ENCODE measurements at regions not wholly inside any gene's neighbourhood (a gene's known extent, or its start where the extent isn't known, plus 50 kb on each side); places are given as distances from the start of the nearest gene placed in this dataset.

DNA sequence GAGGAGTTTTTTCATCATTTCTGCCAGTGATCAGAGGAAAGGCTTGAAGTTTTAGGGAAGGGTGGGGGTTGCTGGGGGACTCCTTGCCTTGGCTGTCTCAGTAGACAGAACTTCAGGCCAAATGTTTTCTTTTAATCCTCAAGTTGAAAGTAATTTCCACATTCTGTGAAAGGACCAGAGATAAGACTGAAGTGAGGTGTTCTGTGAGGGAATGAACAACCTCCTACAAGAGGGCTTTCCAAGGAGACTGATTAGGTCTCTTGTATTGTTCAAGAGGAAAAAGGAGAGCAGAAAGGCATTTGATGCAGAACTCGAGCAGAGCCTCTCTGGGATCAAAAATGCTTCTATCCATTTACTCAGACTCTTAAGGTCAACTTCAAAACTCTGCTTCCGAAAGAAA, 282.1 kb upstream of the ATP10B start:
- no peaks in the 10 kb centered on the region for H3K4me1 ChIP-seq (ENCODE audit: control insufficient read depth in 1 of 2, insufficient read depth in 2 of 2, low read length in 2 of 2)
- DNase-seq (ENCODE audit: low read depth, low spot score) (no peak), ATAC-seq (no peak)
- CTCF ChIA-PET = no interaction called here
- no peaks in the 10 kb centered on the region for H4K20me1 ChIP-seq (ENCODE audit: insufficient read depth)
- RAD21 ChIA-PET (ENCODE audit: low non-redundant PET in 1 of 2, low total read pairs in 2 of 2, uncharacterized antibody in 2 of 2, unreplicated experiment in 2 of 2) = no interaction called here
- H3K27me3 ChIP-seq (ENCODE audit: insufficient read depth, low read length) = no peaks in the 10 kb centered on the region
- H3K9ac ChIP-seq (ENCODE audit: low read length) = no peak overlapping the region
- POLR2A ChIA-PET = no interaction called here
- H3K27ac ChIP-seq (ENCODE audit: low read depth, low read length) = no peak overlapping the region
- H3K4me3 ChIP-seq (replicated peaks in 1 of 2; ENCODE audit: low read depth in 1 of 2, low read length in 2 of 2) = no peak overlapping the region
- BruUV-seq (replicated peaks) = no TSS peak
- peaks cover 3 to 9% of the 10 kb centered on the region in 2 experiments; a peak in 1 of 4 replicates for H3K9me3 ChIP-seq (ENCODE audit: control insufficient read depth in 1 of 2, insufficient read depth in 1 of 2, low read depth in 1 of 2, low read length in 2 of 2)
- no peak overlapping the region for H3K4me2 ChIP-seq (ENCODE audit: low read length)
- no peaks in the 10 kb centered on the region for H3K36me3 ChIP-seq (ENCODE audit: control insufficient read depth in 1 of 2, insufficient read depth in 2 of 2, low read length in 2 of 2)
- TF ChIP-seq, protein P1, sequence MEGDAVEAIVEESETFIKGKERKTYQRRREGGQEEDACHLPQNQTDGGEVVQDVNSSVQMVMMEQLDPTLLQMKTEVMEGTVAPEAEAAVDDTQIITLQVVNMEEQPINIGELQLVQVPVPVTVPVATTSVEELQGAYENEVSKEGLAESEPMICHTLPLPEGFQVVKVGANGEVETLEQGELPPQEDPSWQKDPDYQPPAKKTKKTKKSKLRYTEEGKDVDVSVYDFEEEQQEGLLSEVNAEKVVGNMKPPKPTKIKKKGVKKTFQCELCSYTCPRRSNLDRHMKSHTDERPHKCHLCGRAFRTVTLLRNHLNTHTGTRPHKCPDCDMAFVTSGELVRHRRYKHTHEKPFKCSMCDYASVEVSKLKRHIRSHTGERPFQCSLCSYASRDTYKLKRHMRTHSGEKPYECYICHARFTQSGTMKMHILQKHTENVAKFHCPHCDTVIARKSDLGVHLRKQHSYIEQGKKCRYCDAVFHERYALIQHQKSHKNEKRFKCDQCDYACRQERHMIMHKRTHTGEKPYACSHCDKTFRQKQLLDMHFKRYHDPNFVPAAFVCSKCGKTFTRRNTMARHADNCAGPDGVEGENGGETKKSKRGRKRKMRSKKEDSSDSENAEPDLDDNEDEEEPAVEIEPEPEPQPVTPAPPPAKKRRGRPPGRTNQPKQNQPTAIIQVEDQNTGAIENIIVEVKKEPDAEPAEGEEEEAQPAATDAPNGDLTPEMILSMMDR (IDR thresholded peaks at IDR 0.05 in 2 of 3, conservative IDR thresholded peaks at IDR 0.05 in 1 of 3; ENCODE audit: borderline replicate concordance in 1 of 3, insufficient read depth in 1 of 3, low read depth in 2 of 3, low read length in 2 of 3) = no peak
- TF ChIP-seq TCF7L2 (IDR thresholded peaks at IDR 0.05; ENCODE audit: borderline replicate concordance, extremely low read depth, insufficient read depth, insufficient read length) (no peak), SP1 (IDR thresholded peaks at IDR 0.05; ENCODE audit: low read depth) (no peak), SRF (IDR thresholded peaks at IDR 0.05; ENCODE audit: low read depth) (no peak), FOSL1 (IDR thresholded peaks at IDR 0.05; ENCODE audit: low read depth) (no peak), POLR2AphosphoS5 (IDR thresholded peaks at IDR 0.05; ENCODE audit: low read depth, low read length) (no peak), EZH2 (IDR thresholded peaks at IDR 0.05) (no peak), JUND (IDR thresholded peaks at IDR 0.05) (no peak), ZFX (IDR thresholded peaks at IDR 0.05) (no peak), ZNF274 (IDR thresholded peaks at IDR 0.05; ENCODE audit: low read depth, low read length) (no peak), YY1 (IDR thresholded peaks at IDR 0.05; ENCODE audit: extremely low read depth, insufficient replicate concordance, low read depth, low read length) (no peak), CEBPB (IDR thresholded peaks at IDR 0.05; ENCODE audit: low read depth) (no peak), CBX3 (IDR thresholded peaks at IDR 0.05; ENCODE audit: low read depth) (no peak), EGR1 (IDR thresholded peaks at IDR 0.05; ENCODE audit: low read depth) (no peak)
- TF ChIP-seq, protein P2, sequence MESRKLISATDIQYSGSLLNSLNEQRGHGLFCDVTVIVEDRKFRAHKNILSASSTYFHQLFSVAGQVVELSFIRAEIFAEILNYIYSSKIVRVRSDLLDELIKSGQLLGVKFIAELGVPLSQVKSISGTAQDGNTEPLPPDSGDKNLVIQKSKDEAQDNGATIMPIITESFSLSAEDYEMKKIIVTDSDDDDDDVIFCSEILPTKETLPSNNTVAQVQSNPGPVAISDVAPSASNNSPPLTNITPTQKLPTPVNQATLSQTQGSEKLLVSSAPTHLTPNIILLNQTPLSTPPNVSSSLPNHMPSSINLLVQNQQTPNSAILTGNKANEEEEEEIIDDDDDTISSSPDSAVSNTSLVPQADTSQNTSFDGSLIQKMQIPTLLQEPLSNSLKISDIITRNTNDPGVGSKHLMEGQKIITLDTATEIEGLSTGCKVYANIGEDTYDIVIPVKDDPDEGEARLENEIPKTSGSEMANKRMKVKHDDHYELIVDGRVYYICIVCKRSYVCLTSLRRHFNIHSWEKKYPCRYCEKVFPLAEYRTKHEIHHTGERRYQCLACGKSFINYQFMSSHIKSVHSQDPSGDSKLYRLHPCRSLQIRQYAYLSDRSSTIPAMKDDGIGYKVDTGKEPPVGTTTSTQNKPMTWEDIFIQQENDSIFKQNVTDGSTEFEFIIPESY (IDR thresholded peaks at IDR 0.05; ENCODE audit: extremely low read depth, insufficient replicate concordance, low read length) = no peak
- TF ChIP-seq, protein P3, sequence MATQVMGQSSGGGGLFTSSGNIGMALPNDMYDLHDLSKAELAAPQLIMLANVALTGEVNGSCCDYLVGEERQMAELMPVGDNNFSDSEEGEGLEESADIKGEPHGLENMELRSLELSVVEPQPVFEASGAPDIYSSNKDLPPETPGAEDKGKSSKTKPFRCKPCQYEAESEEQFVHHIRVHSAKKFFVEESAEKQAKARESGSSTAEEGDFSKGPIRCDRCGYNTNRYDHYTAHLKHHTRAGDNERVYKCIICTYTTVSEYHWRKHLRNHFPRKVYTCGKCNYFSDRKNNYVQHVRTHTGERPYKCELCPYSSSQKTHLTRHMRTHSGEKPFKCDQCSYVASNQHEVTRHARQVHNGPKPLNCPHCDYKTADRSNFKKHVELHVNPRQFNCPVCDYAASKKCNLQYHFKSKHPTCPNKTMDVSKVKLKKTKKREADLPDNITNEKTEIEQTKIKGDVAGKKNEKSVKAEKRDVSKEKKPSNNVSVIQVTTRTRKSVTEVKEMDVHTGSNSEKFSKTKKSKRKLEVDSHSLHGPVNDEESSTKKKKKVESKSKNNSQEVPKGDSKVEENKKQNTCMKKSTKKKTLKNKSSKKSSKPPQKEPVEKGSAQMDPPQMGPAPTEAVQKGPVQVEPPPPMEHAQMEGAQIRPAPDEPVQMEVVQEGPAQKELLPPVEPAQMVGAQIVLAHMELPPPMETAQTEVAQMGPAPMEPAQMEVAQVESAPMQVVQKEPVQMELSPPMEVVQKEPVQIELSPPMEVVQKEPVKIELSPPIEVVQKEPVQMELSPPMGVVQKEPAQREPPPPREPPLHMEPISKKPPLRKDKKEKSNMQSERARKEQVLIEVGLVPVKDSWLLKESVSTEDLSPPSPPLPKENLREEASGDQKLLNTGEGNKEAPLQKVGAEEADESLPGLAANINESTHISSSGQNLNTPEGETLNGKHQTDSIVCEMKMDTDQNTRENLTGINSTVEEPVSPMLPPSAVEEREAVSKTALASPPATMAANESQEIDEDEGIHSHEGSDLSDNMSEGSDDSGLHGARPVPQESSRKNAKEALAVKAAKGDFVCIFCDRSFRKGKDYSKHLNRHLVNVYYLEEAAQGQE (IDR thresholded peaks at IDR 0.05; ENCODE audit: low read depth) = no peak
- TF ChIP-seq, protein P4, sequence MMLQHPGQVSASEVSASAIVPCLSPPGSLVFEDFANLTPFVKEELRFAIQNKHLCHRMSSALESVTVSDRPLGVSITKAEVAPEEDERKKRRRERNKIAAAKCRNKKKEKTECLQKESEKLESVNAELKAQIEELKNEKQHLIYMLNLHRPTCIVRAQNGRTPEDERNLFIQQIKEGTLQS (IDR thresholded peaks at IDR 0.05) = no peak
- TF ChIP-seq, protein P5, sequence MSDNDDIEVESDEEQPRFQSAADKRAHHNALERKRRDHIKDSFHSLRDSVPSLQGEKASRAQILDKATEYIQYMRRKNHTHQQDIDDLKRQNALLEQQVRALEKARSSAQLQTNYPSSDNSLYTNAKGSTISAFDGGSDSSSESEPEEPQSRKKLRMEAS (IDR thresholded peaks at IDR 0.05) = no peak
- H2AFZ ChIP-seq (ENCODE audit: low read depth, low read length, poor library complexity, severe bottlenecking) = no peak overlapping the region
- no peaks in the 10 kb centered on the region for H3K79me2 ChIP-seq (ENCODE audit: insufficient read depth, low read length)
- no peaks in the 10 kb centered on the region for H3K9me2 ChIP-seq (ENCODE audit: insufficient read depth)
- intact Hi-C loops (cut with micrococcal nuclease) = no loop called here

Measured in HCT116 (cell line).